ENCODE measurements at regions not wholly inside any gene's neighbourhood (a gene's known extent, or its start where the extent isn't known, plus 50 kb on each side); places are given as distances from the start of the nearest gene placed in this dataset.

GRCh38 chr1:239718997-239719628 lies 332.7 kb downstream of the CHRM3 start:
- TF ChIP-seq CTCF (IDR thresholded peaks at IDR 0.05) = no peak
- no peak for ATAC-seq (ENCODE audit: low FRiP score)

DNA sequence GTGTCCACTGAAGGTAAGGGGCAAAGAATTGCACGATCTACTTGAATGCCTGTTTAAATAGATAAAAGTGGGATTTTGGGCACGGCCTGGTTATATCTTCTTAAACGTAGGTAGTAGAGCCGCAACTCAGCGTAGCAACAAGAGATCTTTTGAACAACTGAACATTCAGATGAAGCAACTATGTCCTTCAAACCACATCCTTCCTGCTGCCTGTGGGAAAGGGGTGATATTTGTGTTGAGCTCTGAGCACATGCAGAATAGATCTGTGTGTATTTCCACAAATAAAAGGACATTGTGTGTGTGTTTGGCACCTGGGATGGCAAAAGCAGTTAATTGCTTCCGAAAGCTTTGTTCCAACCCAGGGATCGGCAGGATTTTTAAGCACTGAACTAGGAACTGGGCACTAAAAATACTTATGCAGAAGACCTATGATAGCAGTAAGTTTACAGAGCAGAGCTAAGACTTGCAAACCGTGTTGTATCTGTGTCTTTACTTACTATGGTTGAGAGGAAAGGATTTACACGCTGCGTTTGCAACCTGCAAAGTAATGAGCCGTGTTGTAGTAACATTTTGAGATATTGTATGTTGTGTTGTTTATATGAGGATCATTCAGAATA lies 333.4 kb downstream of the CHRM3 start:
- ATAC-seq (ENCODE audit: low FRiP score) = no peak
- TF ChIP-seq CTCF (IDR thresholded peaks at IDR 0.05) = no peak
- no peak for DNase-seq (ENCODE audit: low spot score)

More at GRCh38 chr1:239718997-239719628, 332.7 kb downstream of the CHRM3 start:
- no peak for DNase-seq (ENCODE audit: low spot score)

GRCh38 chr1:239722035-239722434 lies 335.7 kb downstream of the CHRM3 start:
- no peak for TF ChIP-seq CTCF (IDR thresholded peaks at IDR 0.05)
- DNase-seq (ENCODE audit: low spot score) = no peak
- ATAC-seq (ENCODE audit: low FRiP score) = no peak

DNA sequence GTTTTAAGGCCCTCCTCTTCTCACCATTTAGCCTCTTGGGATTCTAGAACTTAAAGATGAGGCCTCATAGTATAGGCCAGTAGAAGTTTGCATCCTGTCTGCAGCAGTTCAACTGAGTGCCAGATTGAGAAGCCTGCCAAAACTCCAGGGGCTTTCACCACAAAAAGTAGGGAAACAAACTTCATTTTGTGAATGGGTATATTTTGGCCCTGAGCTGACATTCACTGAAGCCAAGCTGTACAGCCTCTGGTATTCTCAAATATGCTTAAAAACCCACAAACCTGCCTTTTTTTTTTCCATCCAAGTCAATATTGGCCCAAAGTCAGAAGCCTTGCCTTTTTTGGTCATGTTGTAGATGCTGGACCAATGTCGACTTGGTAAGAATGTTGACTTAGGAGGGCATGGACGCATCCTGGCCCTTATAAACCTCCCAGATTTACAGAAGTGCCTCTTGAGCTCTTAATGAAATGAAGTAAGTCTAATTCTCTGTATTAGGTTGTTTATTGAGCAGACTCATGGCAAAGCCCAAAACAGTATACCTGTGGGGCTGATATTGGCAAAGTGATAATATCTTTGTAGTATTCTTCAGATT lies 337.5 kb downstream of the CHRM3 start:
- no peak for TF ChIP-seq CTCF (IDR thresholded peaks at IDR 0.05)
- no peak for DNase-seq (ENCODE audit: low spot score)
- no peak for ATAC-seq (ENCODE audit: low FRiP score)

- ATAC-seq (ENCODE audit: low FRiP score) (no peak), DNase-seq (ENCODE audit: low spot score) (no peak)
- no peak for TF ChIP-seq CTCF (IDR thresholded peaks at IDR 0.05)
Observed at GRCh38 chr1:239725371-239725770, 339.0 kb downstream of the CHRM3 start.

DNA sequence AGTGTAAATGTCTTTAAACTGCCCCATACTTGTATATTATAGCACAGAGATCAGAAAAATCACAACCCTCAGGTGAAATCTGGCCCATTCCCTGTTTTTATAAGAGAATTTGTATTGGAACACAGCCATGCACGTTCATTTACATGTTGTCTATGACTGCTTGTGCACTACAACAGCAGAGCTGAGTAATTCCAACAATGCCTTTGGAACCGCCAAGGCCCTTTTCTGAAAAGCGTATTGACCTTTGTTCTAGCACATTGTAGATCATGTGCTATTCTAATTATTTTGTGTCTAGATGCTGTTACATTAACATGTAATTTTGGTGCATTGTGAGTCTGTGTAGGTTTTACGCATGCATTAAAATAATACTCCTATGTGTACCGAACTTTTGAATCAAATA lies 339.6 kb downstream of the CHRM3 start:
- no peak for TF ChIP-seq CTCF (IDR thresholded peaks at IDR 0.05)
- DNase-seq (ENCODE audit: low spot score) = no peak
- no peak for ATAC-seq (ENCODE audit: low FRiP score)

DNA sequence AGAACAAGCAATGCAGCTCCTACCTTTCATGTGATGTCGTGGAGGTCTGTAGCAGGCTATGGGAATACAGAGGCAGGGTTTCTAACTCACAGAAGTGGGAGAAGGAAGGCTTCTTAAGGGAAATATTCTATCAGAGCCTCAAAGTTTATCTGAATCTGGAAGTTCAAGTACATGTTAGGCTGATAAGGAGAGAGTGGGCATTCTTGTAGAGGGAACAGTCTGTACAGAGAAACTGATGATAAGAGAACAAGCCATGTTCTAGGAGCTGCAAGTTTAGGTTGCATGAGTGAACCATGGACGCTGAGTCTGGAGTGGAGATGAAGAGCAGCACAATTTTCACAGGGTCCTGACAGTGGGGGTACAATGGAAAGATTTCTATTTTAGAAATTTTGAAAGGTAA lies 344.0 kb downstream of the CHRM3 start:
- no peak for TF ChIP-seq CTCF (IDR thresholded peaks at IDR 0.05)
- ATAC-seq (ENCODE audit: low FRiP score) (no peak), DNase-seq (ENCODE audit: low spot score) (no peak)

Data from omental fat pad (tissue), 3 donors.